SK-N-SH (cell line): ENCODE measurements at regions not wholly inside any gene's neighbourhood (a gene's known extent, or its start where the extent isn't known, plus 50 kb on each side); places are given as distances from the start of the nearest gene placed in this dataset.

Experiments
- CTCF ChIA-PET: fragments of 300-600, 350-600 bp; formaldehyde crosslinking; extraction: SDS; loops from one replicate; lab custom pipeline; 2021; lab: Yijun Ruan, JAX
- POLR2A ChIA-PET: fragments of 350-600 bp; sonication (Branson Sonifier 250); formaldehyde crosslinking; extraction: SDS; loops from one replicate; lab custom pipeline; 2020; ENCODE audit warnings: antibody characterized with exemption, inconsistent platforms; lab: Yijun Ruan, JAX
- DNase-seq: peaks from one replicate; pipeline ENCODE4 v3.0.0; 2012
- H2AFZ ChIP-seq: fragments of 200-600 bp; sonication (generic); 2 replicates; pipeline ENCODE4 v1.8.1; 2016; ENCODE audit warnings: antibody characterized with exemption, mild to moderate bottlenecking, low read depth
- H3F3A ChIP-seq: fragments of 200-600 bp; sonication (generic); replicated peaks from 2 replicates; pipeline ENCODE3; 2016; ENCODE audit warnings: antibody characterized with exemption, mild to moderate bottlenecking; ENCODE audit not compliant: insufficient read depth
- H3K27ac ChIP-seq, 2 experiments: fragments of 200-500 bp in 1 of 2; fragments of 200-600 bp in 1 of 2; sonication (Bioruptor generic) in 1 of 2; sonication (generic), shearing (Covaris generic) in 1 of 2; 2 replicates each; pipeline versions ENCODE4 v1.5.1 to v1.6.1; 2014 to 2016; ENCODE audit warnings: low read depth in 2 of 2, inconsistent platforms in 1 of 2, low read length in 1 of 2, mild to moderate bottlenecking in 1 of 2, mixed read lengths in 1 of 2
- H3K27me3 ChIP-seq: fragments of 200-600 bp; sonication (generic), shearing (Covaris generic); 2 replicates; pipeline ENCODE4 v1.6.1; 2016; ENCODE audit warnings: mixed run types; ENCODE audit not compliant: insufficient read depth
- H3K36me3 ChIP-seq, 2 experiments: fragments of 200-500 bp in 1 of 2; fragments of 200-600 bp in 1 of 2; sonication (Bioruptor generic) in 1 of 2; sonication (generic) in 1 of 2; replicated peaks in 1 of 2; 2 replicates each; pipeline versions ENCODE3 to v1.5.1; 2014 to 2016; ENCODE audit warnings: low read length in 1 of 2, mild to moderate bottlenecking in 1 of 2; ENCODE audit not compliant: insufficient read depth in 2 of 2, control insufficient read depth in 1 of 2
- H3K4me1 ChIP-seq, 2 experiments: fragments of 200-500 bp in 1 of 2; fragments of 200-600 bp in 1 of 2; sonication (Bioruptor generic) in 1 of 2; sonication (generic), shearing (Covaris generic) in 1 of 2; 2 replicates each; pipeline versions ENCODE4 v1.5.1 to v1.6.1; 2014 to 2016; ENCODE audit warnings: low read depth in 1 of 2, low read length in 1 of 2, mixed run types in 1 of 2; ENCODE audit not compliant: insufficient read depth in 2 of 2, control insufficient read depth in 1 of 2
- H3K4me2 ChIP-seq: fragments of 200-600 bp; sonication (generic), shearing (Covaris generic); 2 replicates; pipeline ENCODE4 v1.6.1; 2017; ENCODE audit warnings: mixed run types
- H3K4me3 ChIP-seq, 2 experiments: fragments of 200-500 bp in 1 of 2; fragments of 200-600 bp in 1 of 2; sonication (Bioruptor generic) in 1 of 2; sonication (generic), shearing (Covaris generic) in 1 of 2; 2 replicates each; pipeline versions ENCODE4 v1.5.1 to v1.8.1; 2014 to 2016; ENCODE audit warnings: low read depth in 2 of 2, inconsistent platforms in 1 of 2, low read length in 1 of 2, mild to moderate bottlenecking in 1 of 2, mixed read lengths in 1 of 2, moderate library complexity in 1 of 2
- H3K79me2 ChIP-seq: fragments of 200-600 bp; sonication (generic); 2 replicates; pipeline ENCODE4 v1.8.1; 2017; ENCODE audit warnings: mild to moderate bottlenecking; ENCODE audit not compliant: insufficient read depth
- H3K9ac ChIP-seq: fragments of 200-600 bp; sonication (generic); 2 replicates; pipeline ENCODE4 v1.6.1; 2017; ENCODE audit warnings: mixed run types
- H3K9me2 ChIP-seq: fragments of 200-600 bp; sonication (generic); 2 replicates; pipeline ENCODE4 v1.6.1; 2017; ENCODE audit warnings: mixed run types
- H3K9me3 ChIP-seq: fragments of 200-600 bp; sonication (generic); 2 replicates; pipeline ENCODE4 v1.6.1; 2017; ENCODE audit warnings: mixed run types, mild to moderate bottlenecking, moderate library complexity
- H4K20me1 ChIP-seq: fragments of 200-600 bp; sonication (generic); 2 replicates; pipeline ENCODE4 v1.6.1; 2017; ENCODE audit warnings: mild to moderate bottlenecking, mixed run types; ENCODE audit not compliant: insufficient read depth
- CTCF ChIP-seq: fragments of 200-600 bp; sonication (generic); IDR thresholded peaks from 2 replicates; pipeline ENCODE4 v1.6.1; 2017; ENCODE audit warnings: antibody characterized with exemption, mild to moderate bottlenecking, moderate library complexity
- ELF1 ChIP-seq: IDR thresholded peaks from 2 replicates; pipeline ENCODE4 v1.4.0; 2012
- FOXM1 ChIP-seq: IDR thresholded peaks from 2 replicates; pipeline ENCODE4 v1.4.0; 2012; ENCODE audit warnings: low read depth, mild to moderate bottlenecking
- GABPA ChIP-seq: IDR thresholded peaks from 2 replicates; pipeline ENCODE4 v1.4.0; 2012; ENCODE audit warnings: low read depth, mild to moderate bottlenecking
- JUND ChIP-seq: IDR thresholded peaks from 2 replicates; pipeline ENCODE4 v1.4.0; 2012
- MAX ChIP-seq: IDR thresholded peaks from 2 replicates; pipeline ENCODE4 v1.4.0; 2012; ENCODE audit warnings: low read depth
- MEF2A ChIP-seq: IDR thresholded peaks from 2 replicates; pipeline ENCODE4 v1.4.0; 2012; ENCODE audit warnings: low read depth, borderline replicate concordance
- MXI1 ChIP-seq: IDR thresholded peaks from 2 replicates; pipeline ENCODE4 v1.6.1; 2012; ENCODE audit warnings: mild to moderate bottlenecking, low read depth, low read length, improper control_type of control experiment
- NFIC ChIP-seq: IDR thresholded peaks from 2 replicates; pipeline ENCODE4 v1.4.0; 2012; ENCODE audit warnings: borderline replicate concordance
- NRF1 ChIP-seq: IDR thresholded peaks from 2 replicates; pipeline ENCODE4 v1.6.1; 2012; ENCODE audit warnings: low read depth, mild to moderate bottlenecking, low read length
- PBX3 ChIP-seq: IDR thresholded peaks from 2 replicates; pipeline ENCODE4; 2012
- RAD21 ChIP-seq: IDR thresholded peaks from 2 replicates; pipeline ENCODE4 v1.6.1; 2012; ENCODE audit warnings: mild to moderate bottlenecking, low read length
- RCOR1 ChIP-seq: fragments of 150-350 bp; IDR thresholded peaks from 2 replicates; pipeline ENCODE4 v1.6.1; 2017; ENCODE audit warnings: antibody characterized with exemption, low read length
- RFX5 ChIP-seq: IDR thresholded peaks from 2 replicates; pipeline ENCODE4 v1.6.1; 2012; ENCODE audit warnings: mild to moderate bottlenecking, improper control_type of control experiment, low read length
- RXRA ChIP-seq: IDR thresholded peaks from 2 replicates; pipeline ENCODE4 v1.4.0; 2012; ENCODE audit warnings: low read depth, mild to moderate bottlenecking, borderline replicate concordance
- SIN3A ChIP-seq: IDR thresholded peaks from 2 replicates; pipeline ENCODE4 v1.6.1; 2012; ENCODE audit warnings: low read depth, mild to moderate bottlenecking, low read length, moderate library complexity, borderline replicate concordance
- USF1 ChIP-seq: IDR thresholded peaks from 2 replicates; pipeline ENCODE4 v1.4.0; 2012; ENCODE audit warnings: low read depth, borderline replicate concordance
- ZBTB33 ChIP-seq: IDR thresholded peaks from 2 replicates; pipeline ENCODE4 v1.4.0; 2012; ENCODE audit warnings: low read depth, borderline replicate concordance
- WGBS: methylation state at CpG from one replicate; pipeline ENCODE4 v1.1.6; 2017; ENCODE audit warnings: low lambda C conversion rate; 5-methylcytosine and 5-hydroxymethylcytosine counted together

- H3K4me1 ChIP-seq, result no peaks in the 10 kb centered on the region
- WGBS, result 62% methylated on average over 6 of the region's 6 CpGs
- H3K9ac ChIP-seq, result no peak overlapping the region
- no peak overlapping the region for H2AFZ ChIP-seq
- H3K9me3 ChIP-seq, result no peaks in the 10 kb centered on the region
- H3K27me3 ChIP-seq, result no peaks in the 10 kb centered on the region
- H3K9me2 ChIP-seq, result no peaks in the 10 kb centered on the region
- H4K20me1 ChIP-seq, result no peaks in the 10 kb centered on the region
- no peak for TF ChIP-seq FOXM1
- no peak for TF ChIP-seq PBX3
- TF ChIP-seq GABPA, result no peak
- TF ChIP-seq MXI1, result no peak
- TF ChIP-seq RXRA, result no peak
- TF ChIP-seq RCOR1, result no peak
- no peak for TF ChIP-seq SIN3A
- TF ChIP-seq ELF1, result no peak
- TF ChIP-seq RAD21, result no peak
- no peak for TF ChIP-seq ZBTB33
- TF ChIP-seq RFX5, result no peak
- TF ChIP-seq JUND, result no peak
- no peak for TF ChIP-seq NRF1
- no peak for TF ChIP-seq MAX
- no peak for TF ChIP-seq USF1
- no peak for TF ChIP-seq NFIC
- no peak overlapping the region for H3K4me3 ChIP-seq
- H3K27ac ChIP-seq, result no peak overlapping the region
- no peaks in the 10 kb centered on the region for H3K79me2 ChIP-seq
- H3F3A ChIP-seq, result peaks cover 8% of the 10 kb centered on the region
- no peak for DNase-seq
- H3K4me2 ChIP-seq, result no peak overlapping the region
- ChIA-PET POLR2A (no interaction called here), CTCF (interaction anchor here (1.0 to 1.1 kb wide), 2 partner anchors 193 to 645 kb away, joined by 3 read pairs; no protein-coding TSS in a partner anchor)
- no peaks in the 10 kb centered on the region for H3K36me3 ChIP-seq
Measured at GRCh38 chr5:113804943-113805342, 291.4 kb downstream of the YTHDC2 start.

GRCh38 chr5:113806250-113806649, 292.8 kb downstream of the YTHDC2 start:
- Histone ChIP-seq H3K4me2 (peak overlapping the region; percentile 28), H3K4me3 (peak overlapping the region in 1 of 2 experiments; percentile 21; a peak in 2 of 4 replicates), H3K9me2 (no peaks in the 10 kb centered on the region), H3K9ac (no peak overlapping the region), H3K4me1 (no peaks in the 10 kb centered on the region), H3F3A (peaks cover 8% of the 10 kb centered on the region), H3K9me3 (no peaks in the 10 kb centered on the region), H3K36me3 (no peaks in the 10 kb centered on the region), H4K20me1 (no peaks in the 10 kb centered on the region), H3K27me3 (no peaks in the 10 kb centered on the region), H3K27ac (no peak overlapping the region)
- no peak for DNase-seq
- 14% methylated on average over 3 of the region's 3 CpGs for WGBS
- POLR2A ChIA-PET, result interaction anchor here (0.5 kb wide), 1 partner anchor 58 kb away, joined by 4 read pairs; no protein-coding TSS in a partner anchor
- CTCF ChIA-PET, result no interaction called here
- peak; percentile 58 for TF ChIP-seq CTCF
- no peak for TF ChIP-seq MEF2A
- TF ChIP-seq RAD21, result peak; percentile 51
- TF ChIP-seq, all 33 proteins: peak for 2
- peak overlapping the region; percentile 75 for H2AFZ ChIP-seq
- H3K79me2 ChIP-seq, result no peaks in the 10 kb centered on the region
